GM21737 (cell line): ENCODE measurements at regions not wholly inside any gene's neighbourhood (a gene's known extent, or its start where the extent isn't known, plus 50 kb on each side); places are given as distances from the start of the nearest gene placed in this dataset.

ENCODE experiments used
- ATAC-seq: cut with Tn5 transposase; IDR thresholded peaks from one replicate; pipeline ENCODE4 v1.9.1; 2021; ENCODE audit warnings: mild to moderate bottlenecking, moderate library complexity; ENCODE audit not compliant: unreplicated experiment

DNA sequence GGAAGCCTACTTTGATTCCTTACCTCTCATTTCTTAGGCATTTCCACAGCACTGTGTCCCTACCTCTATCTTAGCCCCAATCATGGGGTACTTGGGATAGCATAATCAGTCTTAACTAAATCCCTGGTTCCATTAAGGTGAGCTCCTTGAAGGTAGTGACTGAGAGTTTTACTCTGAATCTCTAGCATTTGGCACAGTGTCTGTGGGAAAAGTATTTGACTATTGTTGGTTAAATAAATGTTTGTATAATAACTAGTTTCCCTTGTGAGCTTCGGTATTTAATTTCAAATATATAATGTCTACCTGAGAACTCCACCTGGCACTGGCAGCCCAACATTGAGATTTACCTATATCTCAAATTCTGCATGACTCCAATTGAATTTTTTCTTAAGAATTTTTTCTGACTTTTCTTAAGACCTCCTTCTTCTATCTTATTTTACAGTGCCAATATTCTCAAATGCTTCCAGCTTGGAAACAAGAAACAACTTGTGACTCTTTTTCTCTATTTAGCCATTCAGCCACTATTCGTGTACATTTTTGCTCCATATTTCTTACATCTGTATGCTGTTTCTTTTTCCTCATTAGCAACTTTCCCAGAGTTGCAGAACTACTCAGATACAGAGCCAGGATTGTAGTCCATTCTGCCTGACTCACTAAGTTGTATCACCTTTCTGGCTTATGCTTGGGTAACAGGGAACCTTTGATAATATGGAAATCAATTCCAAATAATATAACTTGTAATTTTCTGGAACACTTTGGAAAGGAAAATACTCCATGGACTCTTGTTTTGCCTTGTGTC is 214.0 kb upstream of the NT5C1B start:
- ATAC-seq, result no peak

DNA sequence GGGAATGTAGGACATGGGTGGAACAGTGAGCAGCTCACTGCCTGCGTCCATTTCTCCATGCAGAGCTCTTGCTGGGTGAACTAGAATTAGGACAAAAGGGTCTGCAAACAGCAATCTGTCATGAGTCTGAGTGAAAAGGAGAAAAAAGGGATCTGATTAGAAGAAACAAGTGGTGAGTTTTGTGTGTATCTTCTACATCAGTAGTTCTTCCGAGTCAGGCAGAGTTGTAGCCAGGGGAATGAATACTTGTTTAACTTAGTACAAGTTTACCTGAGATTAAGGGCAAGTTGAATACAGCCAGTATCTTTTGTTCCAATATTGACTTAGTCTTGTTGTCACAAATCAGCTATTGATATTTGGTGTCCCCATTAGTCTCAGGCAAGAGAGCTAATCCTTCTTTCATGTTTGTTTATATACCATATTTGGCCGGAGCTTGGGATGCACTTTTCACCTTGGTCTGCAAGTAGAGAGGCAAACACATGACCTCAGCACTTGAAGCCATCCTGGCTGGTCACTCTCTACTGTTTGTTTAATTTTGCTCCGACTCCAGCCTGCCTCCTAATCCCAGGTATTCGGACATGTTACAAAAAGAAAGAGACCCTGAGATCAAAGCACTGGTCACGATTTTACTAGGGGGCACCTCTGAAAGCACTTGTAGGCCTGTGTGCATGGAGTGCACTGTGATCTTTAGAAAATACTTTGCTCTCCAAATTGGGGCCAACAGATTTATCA is 211.0 kb upstream of the NT5C1B start:
- ATAC-seq, result no peak

DNA sequence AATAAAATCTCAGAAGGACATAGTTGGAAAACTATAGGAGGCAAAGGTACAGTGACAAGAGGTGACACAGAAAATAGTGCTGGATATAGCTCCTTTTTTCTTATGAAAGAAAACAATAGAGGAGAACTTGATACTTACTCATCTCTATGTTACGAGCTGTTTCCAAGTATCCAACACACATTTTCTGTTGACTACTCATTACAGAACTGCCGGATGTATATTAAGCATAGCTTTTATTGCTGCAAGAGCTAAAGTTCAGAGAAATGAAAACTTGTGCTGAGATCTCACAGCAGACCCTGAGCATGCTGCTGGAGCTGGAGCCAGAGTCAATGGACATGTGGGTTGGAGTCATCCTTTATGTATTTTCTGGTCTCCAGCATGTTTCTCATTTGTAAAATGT is 210.0 kb upstream of the NT5C1B start:
- ATAC-seq, result no peak

DNA sequence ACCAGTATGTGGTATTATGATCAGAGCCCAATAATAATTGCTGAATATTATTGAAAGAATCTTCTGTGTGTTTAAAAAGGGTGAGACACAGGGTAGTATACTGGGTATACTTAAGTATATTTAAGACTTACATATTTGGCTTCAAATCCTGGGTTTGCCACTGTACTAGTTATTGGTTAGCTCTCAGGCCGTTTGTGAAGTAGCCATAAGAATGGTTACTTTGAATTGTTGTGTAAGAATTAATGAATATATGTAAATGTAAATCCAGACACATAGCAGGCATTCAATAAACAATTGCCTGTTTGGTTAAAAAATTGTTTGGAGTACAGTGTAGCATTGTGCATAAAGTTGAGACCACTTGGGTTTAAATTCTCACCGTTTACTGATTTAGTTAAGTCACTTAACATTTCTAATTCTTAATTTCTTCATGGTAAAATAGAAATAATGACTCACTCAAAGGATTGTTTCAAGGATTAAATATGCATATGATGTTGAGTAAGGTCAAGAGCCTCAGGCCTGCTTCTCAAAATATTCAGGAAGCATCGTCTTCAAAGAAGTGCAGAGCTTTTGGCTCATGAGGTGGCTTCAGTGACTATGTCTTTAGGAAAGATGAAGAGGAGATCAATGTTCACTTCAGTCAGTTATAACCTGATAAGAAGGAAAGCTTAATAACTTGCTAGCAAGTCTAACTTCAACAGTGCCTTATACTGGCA is 207.9 kb upstream of the NT5C1B start:
- ATAC-seq, result no peak

DNA sequence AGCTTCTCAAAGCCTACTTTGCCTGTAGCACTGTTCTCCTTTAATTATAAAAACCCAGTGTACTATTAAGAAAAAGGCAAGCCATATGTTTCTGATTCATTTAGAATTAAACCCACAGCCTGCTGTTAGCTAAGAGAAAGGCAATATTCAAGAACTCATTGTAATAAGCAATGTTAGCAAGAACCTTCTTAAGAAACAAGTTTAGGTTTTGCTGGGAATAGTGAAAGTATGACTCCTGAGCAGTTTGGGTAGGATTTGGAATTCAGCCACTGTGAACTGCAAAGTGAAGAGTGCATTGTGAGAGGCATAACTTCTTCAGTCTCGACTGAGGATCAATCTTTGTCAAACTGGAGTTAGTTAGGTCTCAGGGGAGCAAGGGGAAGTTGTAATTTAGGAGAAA is 206.5 kb upstream of the NT5C1B start:
- no peak for ATAC-seq

DNA sequence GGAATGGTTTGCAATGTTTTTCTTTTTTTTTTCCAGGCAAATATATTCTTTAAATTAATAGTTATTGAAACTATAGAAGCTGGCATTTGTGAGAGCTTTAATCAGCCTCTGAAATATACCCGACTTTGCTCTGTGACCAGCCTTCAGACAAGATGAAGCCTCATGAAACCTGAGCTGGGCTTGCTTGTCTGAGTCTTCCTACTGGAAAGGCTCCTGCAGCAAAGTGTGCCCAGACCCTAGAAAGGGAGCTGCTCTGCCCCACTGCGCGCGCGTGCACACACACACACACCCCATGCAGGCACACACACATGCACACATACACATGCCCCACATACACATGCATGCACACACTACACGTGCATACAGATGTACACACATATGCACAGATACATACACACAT is 203.3 kb upstream of the NT5C1B start:
- ATAC-seq, result no peak

DNA sequence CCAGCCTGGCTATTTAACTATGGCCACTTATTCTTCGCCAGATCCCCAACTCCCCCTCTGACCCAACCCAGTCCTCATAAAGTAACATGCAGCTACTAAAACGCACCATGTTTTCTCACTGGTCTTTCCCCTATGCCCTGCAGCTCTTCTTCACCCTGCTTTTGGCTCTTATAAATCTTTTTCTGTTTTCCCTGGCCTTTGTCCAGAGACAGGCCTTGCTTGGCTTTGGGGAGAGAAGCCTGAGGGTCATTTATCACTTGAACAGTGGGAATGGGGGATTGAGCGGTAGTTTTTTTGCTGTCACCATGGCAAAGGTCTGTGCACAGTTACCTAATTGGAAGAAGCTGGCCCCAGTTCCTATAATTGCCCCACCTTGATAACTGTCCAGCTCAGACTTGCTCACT is 202.9 kb upstream of the NT5C1B start:
- ATAC-seq, result no peak

DNA sequence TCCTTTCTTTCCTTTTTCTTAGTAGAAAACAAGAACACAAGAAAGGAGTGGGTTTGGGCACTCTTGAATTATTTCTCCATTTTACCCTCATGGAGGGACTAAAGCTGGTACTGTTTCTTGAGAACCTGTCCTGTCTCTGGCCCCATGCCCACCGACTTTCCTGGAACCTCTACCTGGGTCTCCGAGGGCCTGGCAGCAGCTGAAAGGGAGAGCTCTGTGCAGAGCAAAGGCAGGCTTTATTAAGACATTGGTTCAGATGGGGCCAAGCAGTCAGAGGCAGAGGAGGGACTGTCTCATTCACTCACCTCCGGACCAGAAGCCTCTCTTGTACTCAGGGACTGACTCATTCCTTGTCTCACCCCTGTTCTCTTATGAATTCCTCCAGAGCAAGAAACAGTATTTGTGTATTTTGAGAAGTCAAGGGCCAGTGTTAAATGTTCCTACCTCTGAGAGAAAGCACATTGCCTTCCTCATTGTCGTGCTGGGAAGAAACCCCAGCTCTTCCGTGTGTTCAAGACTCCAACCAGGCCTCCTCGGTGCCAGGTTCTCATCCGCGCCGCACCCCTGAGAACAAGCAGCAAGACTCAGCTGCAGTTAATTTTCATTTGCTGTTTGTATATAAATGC is 201.9 kb upstream of the NT5C1B start:
- ATAC-seq, result no peak

DNA sequence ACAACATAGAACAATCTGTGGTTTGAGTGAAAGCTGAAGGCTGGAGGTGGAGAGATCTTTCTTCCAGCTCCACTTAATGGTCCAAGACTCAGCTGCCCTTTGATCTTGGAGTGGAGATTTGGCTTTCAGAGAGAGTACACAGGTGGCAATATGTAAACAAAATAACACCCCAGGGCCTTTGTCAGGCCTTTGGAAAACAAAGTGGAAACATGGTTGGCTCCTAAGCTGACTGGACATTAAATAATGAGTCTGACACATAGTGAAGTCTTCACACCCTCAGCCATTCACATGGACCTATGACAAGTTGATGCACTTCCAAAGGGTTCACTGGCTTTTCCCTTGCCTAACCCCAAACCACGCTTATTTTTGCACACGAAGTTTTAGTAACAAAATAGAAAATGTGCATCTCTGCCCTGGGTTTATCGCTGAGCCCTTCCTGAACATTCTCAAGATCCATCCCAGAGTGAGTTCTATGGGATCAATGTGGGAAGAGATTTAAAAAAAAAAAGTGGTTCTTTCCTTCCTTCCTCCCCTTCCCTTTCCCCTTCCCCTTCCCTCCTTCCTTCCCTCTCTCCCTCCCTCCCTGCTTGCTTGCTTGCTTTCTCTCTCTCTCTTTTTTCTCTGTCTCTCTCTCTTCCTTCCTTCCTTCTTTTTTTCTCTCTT is 201.3 kb upstream of the NT5C1B start:
- ATAC-seq, result no peak

DNA sequence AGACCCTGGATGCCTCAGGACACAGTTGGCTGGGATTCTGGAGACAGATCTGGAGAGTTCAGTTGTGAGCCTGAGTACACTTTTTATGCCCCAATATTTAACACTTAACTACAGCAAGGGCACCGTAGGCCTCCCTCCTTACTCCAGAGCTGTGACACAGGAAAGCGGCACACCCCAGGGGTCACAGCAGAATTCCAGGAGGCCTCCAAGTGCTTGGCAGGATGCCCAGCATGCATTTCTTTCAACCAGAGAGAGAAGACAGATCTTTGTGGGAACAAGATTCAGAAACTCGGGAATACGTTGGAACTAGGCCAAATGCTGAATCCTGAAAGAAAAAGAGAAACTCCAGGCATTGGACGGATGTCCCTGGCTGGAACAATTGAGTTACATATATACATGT is 199.2 kb upstream of the NT5C1B start:
- no peak for ATAC-seq

DNA sequence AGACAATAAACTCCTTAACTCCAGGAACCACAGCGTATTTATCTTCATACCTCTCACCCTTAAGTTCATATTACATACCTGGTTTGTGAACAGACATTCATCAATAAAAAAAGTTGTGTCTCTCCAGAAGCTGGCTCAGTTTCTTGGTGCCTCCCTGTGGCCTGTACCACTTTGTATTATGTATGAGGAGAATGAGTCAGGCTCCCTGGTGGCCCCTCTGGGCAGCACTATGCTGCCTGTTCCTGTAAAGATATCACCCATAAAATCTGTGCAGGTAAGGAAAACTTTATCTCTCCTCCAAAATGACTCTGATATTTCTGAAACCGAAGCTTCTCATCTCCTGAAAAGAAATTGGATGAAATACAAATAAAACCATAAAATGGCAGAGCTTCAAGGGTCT is 198.4 kb upstream of the NT5C1B start:
- ATAC-seq, result no peak

DNA sequence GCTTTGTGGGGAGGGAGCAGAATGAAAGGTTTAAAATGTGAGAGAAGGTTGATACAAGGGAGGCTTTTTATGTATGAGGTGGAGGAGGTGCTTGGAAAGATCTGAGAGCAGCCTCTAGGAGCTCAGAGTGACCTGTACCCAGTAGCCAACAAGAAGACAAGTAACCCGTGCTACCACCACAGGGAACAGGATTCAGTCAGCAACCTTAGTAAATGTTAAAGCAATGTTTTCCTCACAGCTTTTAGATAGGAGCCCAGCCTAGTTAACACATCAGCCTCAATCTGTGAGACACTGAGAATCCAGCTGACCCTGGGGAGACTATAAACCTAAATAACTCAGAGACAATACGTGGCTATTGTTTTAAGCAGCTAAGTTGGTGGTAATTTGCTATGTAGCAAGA is 194.9 kb upstream of the NT5C1B start:
- no peak for ATAC-seq

DNA sequence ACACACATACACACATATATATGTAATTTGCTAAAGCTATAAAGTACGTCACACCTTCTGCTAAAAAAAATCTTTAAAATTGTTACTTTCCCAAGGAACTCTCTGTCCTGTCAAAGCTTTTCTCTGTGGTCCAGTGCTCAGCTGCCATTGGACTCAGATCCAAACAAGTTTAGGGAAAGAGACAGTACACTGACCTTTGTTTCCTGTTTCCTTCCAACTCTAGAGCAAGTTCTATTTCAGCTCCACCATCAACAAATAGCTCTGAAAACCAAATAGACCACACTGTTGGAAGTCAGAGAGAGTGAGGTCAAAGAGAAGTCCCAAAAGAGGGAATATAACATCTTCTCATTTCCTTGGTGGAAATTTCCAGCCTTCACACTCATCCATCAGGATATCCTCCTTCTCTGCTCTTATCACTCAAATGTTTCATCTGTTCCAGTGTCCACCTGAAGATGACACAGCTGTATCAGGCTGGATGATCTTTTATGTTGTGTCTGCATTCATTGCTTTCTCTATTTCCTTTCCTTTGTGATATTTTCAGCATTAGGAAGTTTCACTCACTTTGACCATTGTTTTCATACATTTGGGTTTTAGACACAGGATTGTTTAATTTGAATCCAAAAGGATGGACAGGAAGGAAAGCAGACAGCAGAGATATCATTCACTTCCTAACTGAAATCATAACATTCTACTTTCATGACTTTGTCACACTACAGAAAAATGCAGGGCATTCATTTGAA is 192.3 kb upstream of the NT5C1B start:
- ATAC-seq, result no peak

DNA sequence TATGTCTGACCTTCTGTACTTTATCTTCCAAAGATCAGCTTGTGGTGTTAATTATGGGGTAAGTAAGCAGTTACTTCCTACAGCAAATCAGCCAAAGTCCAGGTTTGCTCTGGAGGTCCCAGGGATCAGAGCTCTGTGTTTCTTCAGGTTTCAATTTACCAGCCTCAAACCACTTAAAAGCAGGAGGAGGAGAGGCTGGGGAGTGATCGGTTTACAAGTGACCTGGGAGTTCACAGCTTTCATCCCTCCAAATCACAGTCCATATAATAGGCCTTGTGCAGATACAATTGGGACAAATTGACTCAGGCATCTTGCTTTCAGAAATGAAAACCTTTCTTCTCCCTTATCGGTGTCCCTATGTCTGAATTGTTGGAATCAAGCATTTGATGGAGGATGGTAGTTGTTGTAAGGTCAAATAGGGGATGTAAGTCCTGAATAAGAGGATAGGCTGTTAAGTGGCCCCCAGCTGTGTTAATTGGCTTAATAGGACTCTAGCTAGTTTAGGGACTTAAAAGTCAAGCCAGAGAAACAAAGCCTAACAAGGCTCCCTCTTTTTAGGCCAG is 188.0 kb upstream of the NT5C1B start:
- ATAC-seq, result no peak

DNA sequence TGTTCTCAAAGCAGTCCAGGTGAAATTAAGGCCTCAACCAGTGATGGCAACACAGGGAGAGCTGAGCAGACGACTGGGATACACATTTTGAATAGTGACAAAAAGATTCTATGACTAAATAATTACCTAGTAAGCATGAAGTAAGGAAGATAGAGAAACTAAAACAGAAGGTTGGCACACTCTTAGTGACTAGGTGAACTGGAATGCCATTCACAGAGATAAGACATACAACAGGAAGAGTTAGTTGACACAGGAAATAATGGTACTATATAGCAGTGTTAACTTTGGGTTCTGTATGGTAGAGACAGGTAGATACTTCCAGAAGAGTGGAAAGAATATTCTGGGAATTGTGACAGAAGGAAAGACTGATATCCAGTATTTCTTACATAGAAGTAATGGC is 181.8 kb upstream of the NT5C1B start:
- no peak for ATAC-seq

DNA sequence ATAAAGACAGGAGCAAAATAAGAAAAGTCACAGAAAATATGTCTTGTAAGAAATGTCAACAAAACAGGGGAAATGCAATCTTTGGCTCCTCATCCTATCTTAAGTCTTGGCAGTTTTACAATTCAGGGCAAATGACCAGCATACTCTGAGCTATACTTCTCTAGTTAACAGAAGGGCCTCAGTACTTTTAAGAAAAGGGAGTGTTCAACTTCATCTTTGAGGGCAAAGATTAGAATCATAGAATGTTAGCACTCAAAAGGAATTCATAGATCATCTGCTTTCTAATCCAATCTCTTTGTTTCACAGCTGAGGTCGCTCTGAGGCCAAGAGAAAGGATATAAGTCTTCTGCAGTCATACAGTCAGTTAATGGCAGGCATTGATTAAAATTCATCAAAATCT is 174.0 kb upstream of the NT5C1B start:
- no peak for ATAC-seq

DNA sequence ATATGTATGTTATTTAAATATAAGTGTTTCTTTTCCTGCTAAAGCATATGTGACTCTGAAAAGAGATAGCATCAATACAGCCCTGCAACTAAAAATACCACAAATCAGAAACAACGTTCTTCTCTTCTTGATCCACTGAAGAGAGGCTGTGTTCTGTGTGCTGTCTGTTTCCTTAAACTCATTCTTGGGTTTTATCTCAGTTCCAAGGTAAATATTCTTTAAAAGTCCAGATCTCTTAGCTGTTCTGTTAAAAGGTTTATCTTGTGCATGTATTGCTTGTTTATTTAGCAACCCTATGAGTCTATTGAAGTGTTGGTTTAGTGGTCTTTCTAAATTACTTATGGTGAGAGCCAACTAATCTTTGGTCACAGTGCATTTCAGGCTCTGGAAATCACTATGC is 173.3 kb upstream of the NT5C1B start:
- no peak for ATAC-seq

DNA sequence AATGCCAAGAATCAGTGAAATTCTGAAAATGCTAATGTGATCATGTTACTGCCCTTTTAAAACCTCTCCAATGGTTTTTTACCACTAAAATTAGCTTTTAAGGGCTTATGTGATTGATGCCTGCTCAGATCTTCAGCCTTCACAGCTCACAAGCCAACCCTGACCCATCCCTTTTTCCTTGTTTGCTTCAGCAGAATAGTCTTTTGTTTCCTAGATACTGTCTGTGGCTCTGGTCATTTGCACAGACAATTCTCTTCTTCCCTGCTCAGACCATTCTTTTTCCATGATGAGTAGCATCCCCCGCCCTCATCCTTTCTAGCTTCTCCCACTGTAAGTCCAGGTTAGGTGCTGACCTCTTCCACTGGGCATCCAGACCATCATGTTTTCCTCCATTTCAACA is 164.9 kb upstream of the NT5C1B start:
- ATAC-seq, result no peak

DNA sequence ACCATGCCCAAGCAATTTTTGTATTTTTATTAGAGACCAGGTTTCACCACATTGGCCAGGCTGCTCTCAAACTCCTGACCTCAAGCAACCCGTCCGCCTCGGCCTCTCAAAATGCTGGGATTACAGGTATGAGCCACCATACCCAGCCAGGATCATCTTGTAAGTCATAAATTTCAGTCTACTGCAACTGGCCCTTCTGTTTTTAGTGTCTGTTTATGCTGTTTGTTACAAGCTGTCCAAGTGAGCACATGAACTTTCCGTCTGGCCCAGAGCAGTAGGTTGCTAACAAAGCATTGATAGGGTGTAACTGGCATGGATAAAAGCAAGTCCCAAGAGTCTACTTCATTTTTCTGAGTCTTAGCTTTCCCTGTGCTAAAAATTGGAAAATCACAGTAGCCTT is 164.4 kb upstream of the NT5C1B start:
- ATAC-seq, result no peak
